ENCODE measurements at regions not wholly inside any gene's neighbourhood (a gene's known extent, or its start where the extent isn't known, plus 50 kb on each side); places are given as distances from the start of the nearest gene placed in this dataset.

DNA sequence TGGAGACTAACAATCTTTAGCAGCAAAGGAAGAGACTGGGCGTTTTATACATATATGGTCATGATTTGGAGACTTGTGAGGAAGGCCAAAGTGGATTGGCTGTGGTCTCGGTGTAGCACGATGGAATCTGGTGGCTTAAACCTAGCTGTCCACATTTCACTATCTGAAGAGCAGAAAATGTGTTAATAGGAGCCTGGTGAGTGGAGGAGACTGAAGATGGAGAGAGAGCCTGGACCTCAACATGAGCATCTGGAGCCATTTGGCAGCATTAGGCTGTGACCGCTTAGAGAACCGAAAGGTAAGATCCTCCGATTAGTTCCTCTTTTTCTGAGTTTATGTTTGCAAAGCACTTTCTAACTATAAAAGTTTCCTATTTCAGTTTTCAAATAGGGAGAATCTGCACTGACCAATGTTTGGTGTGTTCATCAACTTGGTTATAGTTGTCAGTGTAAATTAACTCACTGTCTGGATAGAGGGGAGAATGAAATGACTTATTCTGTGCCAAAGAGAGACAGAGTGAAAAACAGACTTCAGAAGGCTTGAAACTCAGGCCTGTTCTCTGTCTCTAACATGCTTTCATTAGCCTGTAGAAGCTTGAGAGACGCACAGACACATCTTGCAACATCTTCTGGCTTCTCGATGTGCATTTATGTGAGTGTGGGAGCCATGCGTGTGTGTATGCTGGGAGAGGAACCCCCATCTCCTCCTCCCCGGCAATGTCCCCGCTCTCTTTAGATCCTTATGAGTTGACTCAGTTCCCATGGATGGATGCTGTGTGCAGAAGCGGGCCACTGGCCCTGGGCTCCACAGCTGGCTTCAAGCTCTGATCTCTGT, 244.7 kb upstream of the TBL1XR1 start:
- TF ChIP-seq EZH2 (IDR thresholded peaks at IDR 0.05; ENCODE audit: borderline replicate concordance, low read depth, low read length, poor library complexity, severe bottlenecking): no peak
- TF ChIP-seq, protein P1, sequence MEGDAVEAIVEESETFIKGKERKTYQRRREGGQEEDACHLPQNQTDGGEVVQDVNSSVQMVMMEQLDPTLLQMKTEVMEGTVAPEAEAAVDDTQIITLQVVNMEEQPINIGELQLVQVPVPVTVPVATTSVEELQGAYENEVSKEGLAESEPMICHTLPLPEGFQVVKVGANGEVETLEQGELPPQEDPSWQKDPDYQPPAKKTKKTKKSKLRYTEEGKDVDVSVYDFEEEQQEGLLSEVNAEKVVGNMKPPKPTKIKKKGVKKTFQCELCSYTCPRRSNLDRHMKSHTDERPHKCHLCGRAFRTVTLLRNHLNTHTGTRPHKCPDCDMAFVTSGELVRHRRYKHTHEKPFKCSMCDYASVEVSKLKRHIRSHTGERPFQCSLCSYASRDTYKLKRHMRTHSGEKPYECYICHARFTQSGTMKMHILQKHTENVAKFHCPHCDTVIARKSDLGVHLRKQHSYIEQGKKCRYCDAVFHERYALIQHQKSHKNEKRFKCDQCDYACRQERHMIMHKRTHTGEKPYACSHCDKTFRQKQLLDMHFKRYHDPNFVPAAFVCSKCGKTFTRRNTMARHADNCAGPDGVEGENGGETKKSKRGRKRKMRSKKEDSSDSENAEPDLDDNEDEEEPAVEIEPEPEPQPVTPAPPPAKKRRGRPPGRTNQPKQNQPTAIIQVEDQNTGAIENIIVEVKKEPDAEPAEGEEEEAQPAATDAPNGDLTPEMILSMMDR (conservative IDR thresholded peaks at IDR 0.05; ENCODE audit: low read depth, low read length): no peak

All from A673 (cell line).